Omental fat pad (tissue), 3 donors: ENCODE measurements at regions not wholly inside any gene's neighbourhood (a gene's known extent, or its start where the extent isn't known, plus 50 kb on each side); places are given as distances from the start of the nearest gene placed in this dataset.
"Not testable (repeated sequence)": the region's sequence is repeated elsewhere in the genome, so short reads cannot be mapped to it uniquely, and the experiment has no call there.

ENCODE experiments used
- ATAC-seq: fragments of 150-250 bp; one replicate; pipeline ENCODE4 v1.9.1; 2016; ENCODE audit warnings: mild to moderate bottlenecking, moderate library complexity; ENCODE audit not compliant: low FRiP score
- DNase-seq: peaks from one replicate; pipeline ENCODE4 v3.0.0-alpha.2; 2019; ENCODE audit warnings: low spot score
- TF ChIP-seq, protein P1 (sequence below), 3 donors: fragments of 450-650 bp; IDR thresholded peaks; one replicate each; pipeline ENCODE4 v1.5.1; 2016 to 2017; ENCODE audit warnings: antibody characterized with exemption in 3 of 3, mild to moderate bottlenecking in 3 of 3, moderate library complexity in 2 of 3

DNA sequence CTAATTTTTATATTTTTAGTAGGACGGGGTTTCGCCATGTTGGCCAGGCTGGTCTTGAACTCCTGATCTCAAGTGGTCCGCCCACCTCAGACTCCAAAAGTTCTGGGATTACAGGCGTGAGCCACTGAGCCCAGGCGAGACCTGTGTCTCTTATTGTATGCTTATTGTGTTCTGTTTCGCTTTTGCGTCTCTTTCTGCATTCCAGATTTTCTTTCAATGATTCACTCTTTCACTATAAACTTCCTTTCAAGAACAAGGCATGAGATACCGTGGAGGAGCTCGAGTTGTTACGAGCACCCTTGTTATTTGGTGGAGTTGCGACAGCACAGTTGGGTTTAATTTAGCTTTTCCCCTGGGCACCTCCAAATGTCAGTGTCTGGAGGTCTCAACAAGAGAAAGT, 366.7 kb upstream of the FAT1 start:
- TF ChIP-seq, protein P1, sequence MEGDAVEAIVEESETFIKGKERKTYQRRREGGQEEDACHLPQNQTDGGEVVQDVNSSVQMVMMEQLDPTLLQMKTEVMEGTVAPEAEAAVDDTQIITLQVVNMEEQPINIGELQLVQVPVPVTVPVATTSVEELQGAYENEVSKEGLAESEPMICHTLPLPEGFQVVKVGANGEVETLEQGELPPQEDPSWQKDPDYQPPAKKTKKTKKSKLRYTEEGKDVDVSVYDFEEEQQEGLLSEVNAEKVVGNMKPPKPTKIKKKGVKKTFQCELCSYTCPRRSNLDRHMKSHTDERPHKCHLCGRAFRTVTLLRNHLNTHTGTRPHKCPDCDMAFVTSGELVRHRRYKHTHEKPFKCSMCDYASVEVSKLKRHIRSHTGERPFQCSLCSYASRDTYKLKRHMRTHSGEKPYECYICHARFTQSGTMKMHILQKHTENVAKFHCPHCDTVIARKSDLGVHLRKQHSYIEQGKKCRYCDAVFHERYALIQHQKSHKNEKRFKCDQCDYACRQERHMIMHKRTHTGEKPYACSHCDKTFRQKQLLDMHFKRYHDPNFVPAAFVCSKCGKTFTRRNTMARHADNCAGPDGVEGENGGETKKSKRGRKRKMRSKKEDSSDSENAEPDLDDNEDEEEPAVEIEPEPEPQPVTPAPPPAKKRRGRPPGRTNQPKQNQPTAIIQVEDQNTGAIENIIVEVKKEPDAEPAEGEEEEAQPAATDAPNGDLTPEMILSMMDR (IDR thresholded peaks at IDR 0.05): no peak
- ATAC-seq (no peak), DNase-seq (no peak)

DNA sequence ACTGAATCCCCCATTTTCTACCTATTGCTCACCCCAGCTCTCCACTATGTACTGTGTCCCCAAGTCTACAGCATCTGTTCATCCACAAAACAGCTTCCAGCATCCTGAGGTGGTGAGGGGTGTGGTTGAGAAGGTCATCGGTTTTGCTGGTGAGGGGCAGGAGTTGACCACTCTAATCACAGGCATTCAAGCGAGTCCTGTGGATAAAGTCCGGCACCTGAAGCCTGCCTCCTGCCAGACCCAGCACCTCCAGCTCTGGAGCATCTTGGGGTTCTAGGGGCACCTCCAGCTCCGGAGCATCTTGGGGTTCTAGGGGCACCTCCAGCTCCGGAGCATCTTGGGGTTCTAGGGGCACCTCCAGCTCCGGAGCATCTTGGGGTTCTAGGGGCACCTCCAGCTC, 367.2 kb upstream of the FAT1 start:
- not testable (repeated sequence) for ATAC-seq, DNase-seq

DNA sequence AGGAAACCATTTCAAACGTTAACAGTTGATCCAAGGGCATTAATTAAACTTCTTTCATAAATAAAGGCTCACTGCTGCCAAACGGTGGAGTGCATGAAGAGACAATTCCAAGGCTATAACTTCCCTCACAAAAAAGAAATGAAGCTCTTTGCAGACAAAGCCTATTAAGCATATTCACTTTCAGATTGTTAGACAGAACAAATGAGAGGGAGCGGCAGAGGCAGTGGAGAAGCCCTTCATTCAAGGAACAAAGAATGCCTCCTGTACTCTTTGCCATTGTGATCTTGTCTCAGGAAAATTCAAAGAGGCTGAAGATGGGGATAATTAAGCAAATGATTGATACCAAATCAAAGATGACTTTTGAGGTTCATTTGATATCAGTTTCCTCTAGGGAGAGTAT, 370.5 kb upstream of the FAT1 start:
- no peak for ATAC-seq
- no peak for DNase-seq
- TF ChIP-seq, protein P1 (IDR thresholded peaks at IDR 0.05): no peak

DNA sequence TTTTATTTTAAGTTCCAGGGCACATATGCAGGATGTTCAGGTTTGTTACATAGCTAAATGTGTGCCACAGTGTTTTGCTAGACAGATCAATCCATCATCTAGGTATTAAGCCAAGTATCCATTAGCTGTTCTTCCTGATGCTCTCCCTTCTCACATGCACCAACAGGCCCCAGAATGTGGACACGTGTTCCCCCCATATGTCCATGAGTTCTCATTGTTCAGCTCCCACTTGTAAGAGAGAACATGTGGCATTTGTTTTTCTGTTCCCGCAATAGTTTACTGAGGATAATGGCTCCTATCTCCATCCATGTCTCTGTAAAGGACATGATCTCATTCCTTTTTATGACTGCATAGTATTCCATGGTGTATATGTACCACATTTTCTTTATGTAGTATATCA, 374.8 kb upstream of the FAT1 start:
- DNase-seq (no peak), ATAC-seq (no peak)
- TF ChIP-seq, protein P1 (IDR thresholded peaks at IDR 0.05): no peak

DNA sequence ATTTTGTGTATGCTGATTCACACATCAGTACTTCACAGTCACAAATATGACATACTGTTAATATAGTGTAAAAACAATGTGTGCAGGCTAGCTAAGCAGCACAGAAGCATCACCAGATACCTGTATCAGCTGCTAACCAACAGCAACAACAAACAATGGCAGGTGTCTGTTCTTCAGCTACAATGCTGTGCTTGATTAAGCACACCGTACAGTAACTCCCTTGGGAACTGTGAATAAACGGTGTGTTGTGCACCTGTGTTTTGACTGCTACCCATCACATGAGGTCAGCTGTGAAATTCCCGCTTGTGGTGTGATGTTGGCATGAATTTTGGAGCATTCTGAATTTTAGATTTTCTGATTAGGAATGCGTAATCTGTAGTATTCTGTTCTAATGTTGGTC, 379.7 kb upstream of the FAT1 start:
- ATAC-seq (no peak), DNase-seq (no peak)
- TF ChIP-seq, protein P1 (IDR thresholded peaks at IDR 0.05): no peak

DNA sequence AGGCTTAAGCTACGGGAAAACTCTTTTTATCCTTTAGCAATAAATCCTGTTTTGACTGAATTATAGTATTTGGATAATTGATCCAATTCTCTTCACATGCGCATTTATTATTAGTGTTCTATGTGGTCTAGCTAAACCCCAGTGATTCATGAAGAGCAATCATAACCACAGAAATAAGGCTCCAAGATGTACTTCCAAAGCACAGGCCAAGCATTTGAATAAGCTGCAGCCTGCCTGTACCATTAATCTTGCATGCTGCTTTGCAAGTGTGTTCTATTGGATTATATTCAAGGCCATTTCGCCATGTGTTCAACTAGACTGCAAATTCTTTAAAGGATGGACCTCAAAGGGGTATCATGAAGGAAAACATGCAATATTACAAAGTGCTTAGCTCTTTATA, 385.2 kb upstream of the FAT1 start:
- ATAC-seq (no peak), DNase-seq (no peak)
- TF ChIP-seq, protein P1 (IDR thresholded peaks at IDR 0.05): no peak

DNA sequence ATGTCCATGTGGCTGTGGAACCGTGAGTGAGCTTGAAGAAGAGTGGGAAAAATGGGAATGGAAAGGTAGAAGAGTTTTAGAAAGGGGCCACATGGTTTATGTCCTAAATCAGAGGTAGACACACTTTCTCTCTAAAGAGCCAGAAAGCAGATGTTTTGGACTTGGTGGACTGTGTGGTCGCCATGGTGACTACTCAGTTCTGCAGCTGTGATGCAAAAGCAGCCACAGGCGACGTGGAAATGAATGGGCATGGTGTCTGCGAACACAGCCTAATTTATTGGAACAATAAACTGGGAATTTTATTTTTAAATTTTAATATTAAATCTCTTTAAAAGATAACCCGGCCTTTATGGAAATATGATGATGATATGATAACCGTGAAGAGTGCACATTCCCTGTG, 386.0 kb upstream of the FAT1 start:
- TF ChIP-seq, protein P1 (IDR thresholded peaks at IDR 0.05): no peak
- ATAC-seq (no peak), DNase-seq (no peak)

DNA sequence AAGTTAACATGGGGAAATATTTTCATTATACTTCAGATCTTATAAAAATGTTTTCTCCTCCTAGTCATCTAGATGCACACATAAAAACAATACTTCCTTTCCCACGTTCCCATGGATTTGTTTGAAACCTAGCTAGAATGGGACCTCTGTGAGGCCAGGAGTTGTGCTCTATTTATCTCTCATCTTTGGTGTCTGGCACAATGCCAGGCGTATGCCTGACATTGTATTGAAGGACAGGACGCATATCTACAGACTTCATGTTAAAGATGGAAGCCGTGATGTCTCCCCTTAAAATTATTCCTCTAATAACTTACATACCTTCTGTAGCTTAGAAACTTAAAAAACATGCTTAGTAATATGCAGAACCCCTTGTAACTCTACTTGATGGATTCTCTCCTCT, 394.5 kb upstream of the FAT1 start:
- no peak for ATAC-seq
- DNase-seq: no peak
- TF ChIP-seq, protein P1 (IDR thresholded peaks at IDR 0.05): no peak
